ENCODE measurements at regions not wholly inside any gene's neighbourhood (a gene's known extent, or its start where the extent isn't known, plus 50 kb on each side); places are given as distances from the start of the nearest gene placed in this dataset.
"Not testable (repeated sequence)": the region's sequence is repeated elsewhere in the genome, so short reads cannot be mapped to it uniquely, and the experiment has no call there.

DNA sequence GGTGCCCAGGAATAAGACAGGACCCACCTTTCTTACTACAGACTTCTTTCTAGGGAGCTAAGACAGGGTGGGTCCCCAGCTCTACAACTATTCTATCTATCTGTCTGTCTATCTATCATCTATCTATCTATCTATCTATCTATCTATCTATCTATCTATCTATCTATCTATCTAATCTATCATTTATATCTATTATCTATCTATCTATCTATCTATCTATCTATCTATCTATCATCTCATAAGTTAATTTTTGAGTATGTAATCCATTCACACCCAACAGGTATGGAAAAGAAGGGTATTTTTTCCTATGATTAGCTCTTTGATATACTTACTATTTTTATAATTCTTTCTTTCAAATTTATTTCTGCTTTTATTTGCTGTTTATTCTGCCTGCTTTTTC is 55.9 kb downstream of the BAMBI start:
- no peak for ATAC-seq

DNA sequence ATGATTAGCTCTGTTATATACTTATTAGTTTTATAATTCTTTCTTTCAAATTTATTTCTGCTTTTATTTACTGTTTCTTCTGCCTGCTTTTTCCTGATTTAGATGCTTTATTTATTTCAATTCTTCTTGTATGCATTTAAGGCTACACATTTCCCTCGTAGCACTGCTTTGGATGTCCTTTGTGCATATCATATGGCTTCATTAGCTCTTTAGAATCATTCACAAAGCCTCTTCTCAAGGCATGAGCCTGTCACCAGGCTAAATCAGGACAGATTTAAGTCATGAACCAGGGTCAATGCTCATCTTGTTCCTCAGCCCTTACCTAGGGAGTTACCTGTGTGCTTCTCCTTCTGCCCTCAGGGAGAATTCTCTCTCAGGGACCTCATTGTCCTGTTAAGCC is 56.3 kb downstream of the BAMBI start:
- no peak for ATAC-seq

GRCh38 chr10:28734938-28735759 is 57.8 kb downstream of the BAMBI start:
- ATAC-seq: peak; percentile 89

DNA sequence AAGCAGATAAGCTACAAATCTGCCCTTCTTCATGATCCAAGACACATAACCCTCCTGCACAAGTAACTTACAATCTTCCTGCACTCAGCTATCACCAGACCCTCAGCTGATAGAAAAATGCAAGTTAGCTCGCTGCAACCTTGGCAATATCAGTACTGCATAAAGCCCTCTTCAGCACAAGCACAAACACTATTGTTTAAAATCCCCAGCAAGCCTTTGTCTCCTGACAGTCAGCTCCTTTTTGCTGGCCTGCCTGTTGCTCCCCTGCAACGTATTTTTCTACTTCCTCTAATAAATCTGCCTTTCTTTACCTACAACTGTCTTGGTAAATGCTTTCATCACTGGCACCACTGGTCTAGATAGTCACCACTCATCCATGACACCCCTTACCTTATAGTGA is 59.8 kb downstream of the BAMBI start:
- no peak for ATAC-seq

DNA sequence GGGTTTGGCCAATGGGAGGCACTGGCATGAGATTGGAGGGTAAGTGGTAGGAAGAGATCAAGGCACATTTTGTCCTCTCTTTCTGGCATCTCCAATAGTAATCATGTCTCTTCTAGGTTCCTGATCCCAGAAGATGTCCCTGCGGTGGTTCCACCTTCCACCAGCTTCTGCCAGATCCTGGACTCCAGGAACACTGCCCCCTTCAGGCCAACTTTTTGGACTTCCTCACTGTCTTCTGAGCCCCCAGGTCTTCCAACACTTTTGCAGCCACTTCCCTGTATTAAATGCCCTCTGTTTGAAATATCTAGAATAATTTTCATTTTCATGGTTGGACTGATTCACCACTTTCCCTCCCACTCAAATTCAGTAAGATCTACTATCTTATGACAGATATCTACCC is 60.9 kb downstream of the BAMBI start:
- no peak for ATAC-seq

DNA sequence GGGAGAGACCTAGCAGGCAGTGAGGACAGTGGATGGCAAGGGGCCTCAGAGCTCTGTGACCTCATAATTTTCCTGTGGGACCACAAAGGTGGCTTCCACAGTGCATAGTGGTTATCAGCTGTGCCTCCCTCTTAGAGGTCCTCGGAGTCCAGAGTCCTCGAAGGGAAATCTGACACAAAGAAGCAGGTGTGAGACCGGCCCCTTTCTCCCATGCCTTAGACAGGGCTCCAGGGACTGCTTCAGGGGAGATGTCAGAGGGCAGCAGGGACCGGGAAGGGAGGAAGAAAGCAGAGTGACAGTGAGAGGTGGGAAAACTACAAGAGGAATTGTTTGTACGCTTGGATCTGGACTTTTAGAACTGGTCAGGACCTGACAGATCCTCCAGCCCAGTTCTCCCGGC is 66.3 kb downstream of the BAMBI start:
- ATAC-seq: no peak

- no peak for ATAC-seq
Observed at GRCh38 chr10:28744069-28744768, 66.9 kb downstream of the BAMBI start.

- ATAC-seq: no peak
Observed at GRCh38 chr10:28754930-28755718, 77.8 kb downstream of the BAMBI start.

DNA sequence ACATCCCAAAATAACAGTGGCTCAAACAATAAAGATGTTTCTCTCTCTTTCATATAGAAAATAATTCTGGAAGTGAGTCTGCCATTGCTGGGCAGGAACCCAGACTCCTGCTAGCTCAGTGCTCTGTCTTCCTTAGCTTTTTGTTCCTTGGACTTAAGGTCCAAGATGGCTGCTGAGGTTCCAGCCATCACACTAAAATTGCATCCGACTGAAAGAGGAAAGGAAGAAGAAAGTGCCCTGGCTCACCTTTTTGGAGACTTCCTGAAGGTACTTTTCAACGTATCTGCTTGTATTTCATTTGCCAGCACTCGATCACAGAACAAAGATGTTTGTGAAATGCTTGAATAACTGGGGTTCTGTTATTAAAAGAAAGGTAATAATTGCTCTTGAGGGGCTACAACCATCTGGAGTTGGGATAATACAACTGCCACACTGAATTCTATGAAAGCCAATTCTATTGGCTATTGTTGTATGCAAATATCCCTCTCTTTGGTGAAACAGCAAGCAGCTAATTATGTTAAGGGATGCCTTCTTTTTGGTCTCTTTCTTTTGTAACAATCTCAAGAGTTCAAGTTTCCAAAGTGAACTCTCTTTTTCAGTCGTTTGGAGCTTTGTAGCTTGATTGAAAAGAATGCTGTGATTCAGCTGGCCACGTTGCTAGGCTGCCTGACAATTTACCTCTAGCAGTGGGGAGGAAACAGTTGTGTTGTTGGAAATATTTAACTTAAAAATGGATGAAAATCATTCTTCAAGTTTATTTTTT is 83.9 kb downstream of the BAMBI start:
- ATAC-seq: no peak

- no peak for ATAC-seq
Observed at GRCh38 chr10:28763471-28764170, 86.3 kb downstream of the BAMBI start.

- ATAC-seq: no peak
Observed at GRCh38 chr10:28765641-28766040, 88.3 kb downstream of the BAMBI start.

DNA sequence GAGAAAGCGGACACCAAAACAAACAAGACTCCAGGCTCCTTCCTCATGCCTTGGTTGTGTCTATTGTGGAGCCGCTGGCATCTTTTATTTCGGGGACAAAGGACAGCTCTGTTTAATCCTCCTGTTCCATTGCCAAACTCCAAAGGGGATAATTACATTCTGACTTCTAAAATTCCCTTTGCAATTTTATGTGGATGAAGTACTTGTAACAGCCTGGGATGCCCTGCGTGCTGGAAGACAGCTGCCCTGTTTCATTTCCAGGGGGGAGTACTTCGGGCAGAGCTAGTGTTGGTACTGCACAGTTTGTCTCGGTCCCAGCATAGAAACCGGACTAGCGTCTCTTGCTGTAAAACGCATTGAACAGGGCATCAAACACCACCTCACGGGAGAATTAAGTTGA is 90.9 kb downstream of the BAMBI start:
- ATAC-seq: no peak

DNA sequence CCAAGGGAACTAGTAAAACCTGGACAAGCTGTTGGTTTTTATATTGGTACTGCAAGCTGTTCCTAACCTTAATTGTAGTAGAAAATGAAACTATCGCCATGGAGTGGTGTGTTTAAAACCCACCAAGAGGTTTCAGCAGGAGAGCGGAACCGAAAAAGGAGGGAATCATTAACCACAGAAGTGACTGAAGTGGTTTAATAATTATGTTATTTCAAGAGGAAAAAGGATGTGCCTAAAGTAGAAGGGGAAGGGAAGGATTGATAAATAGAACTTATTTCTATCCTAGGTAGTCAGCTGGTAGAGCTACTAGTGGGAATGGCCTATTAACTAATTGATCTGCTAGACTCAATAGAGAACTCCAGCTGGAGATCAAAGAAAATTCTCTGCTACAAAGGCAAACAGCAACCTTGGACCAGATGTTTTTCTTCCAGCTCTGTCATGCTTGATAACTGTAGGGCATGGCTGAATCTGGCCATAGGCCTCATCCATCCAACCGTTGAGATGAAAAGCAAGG is 91.8 kb downstream of the BAMBI start:
- no peak for ATAC-seq

DNA sequence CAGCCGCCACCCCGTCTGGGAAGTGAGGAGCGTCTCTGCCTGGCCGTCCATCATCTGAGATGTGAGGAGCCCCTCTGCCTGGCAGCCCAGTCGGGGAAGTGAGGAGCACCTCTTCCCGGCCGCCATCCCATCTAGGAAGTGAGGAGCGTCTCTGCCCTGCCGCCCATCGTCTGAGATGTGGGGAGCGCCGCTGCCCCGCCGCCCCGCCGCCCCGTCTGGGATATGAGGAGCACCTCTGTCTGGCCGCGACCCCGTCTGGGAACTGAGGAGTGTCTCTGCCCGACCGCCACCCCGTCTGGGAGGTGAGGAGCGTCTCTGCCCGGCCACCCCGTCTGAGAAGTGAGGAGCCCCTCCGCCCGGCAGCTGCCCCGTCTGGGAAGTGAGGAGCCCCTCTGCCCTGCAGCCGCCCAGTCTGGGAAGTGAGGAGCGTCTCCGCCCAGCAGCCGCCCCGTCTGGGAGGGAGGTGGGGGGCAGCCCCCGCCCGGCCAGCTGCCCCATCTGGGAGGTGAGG is 94.3 kb downstream of the BAMBI start:
- not testable (repeated sequence) for ATAC-seq

GRCh38 chr10:28774051-28774995 is 97.0 kb downstream of the BAMBI start:
- ATAC-seq: no peak

DNA sequence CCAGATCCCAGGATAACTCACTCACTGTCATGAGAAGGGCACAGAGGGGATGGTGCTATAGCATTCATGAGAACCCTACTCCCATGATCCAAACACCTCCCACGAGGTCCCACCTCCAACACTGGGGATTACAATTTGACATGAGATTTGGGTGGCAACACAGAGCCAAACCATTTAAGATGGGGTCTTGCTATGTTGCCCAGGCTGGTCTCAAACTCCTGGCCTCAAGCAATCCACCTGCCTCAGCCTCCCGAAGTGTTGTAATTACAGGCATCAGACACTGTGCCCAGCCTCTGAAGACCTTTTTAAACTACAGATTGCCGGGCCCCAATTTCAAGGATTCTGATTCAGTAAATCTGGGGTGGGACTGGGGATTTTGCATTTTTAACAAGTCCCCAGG is 98.5 kb downstream of the BAMBI start:
- no peak for ATAC-seq

GRCh38 chr10:28776519-28776918 is 99.2 kb downstream of the BAMBI start:
- ATAC-seq: no peak

GRCh38 chr10:28777911-28778310 is 100.6 kb downstream of the BAMBI start:
- no peak for ATAC-seq

- ATAC-seq: peak; percentile 59
Observed at GRCh38 chr10:28778524-28778923, 101.2 kb downstream of the BAMBI start.

- ATAC-seq: no peak
Observed at GRCh38 chr10:28781296-28781695, 104.0 kb downstream of the BAMBI start.

Measured in esophagus mucosa (tissue), 1 donor.